ENCODE measurements at regions not wholly inside any gene's neighbourhood (a gene's known extent, or its start where the extent isn't known, plus 50 kb on each side); places are given as distances from the start of the nearest gene placed in this dataset.

DNA sequence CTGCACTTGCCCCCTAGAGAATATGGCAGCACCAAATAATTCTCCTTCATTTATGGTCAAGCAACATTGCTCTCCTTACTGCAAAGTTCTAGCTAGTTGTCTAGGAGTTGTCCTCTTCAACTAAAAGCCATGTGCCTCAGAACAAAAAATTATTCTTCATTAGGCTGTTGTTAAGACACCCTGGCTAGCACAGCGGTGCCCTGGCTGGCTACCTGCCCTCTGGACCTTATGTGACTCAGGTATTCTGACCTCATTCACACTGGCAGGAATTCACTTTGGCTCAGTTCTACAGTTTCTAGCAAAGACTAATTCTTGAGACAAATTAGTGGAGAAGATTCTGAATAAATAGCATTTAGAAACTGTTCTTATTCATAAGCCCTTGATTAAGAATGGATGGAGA, 224.4 kb upstream of the KRR1 start:
- Histone ChIP-seq H3K27me3 (ENCODE audit: insufficient read depth, poor library complexity, severe bottlenecking) (no peaks in the 10 kb centered on the region), H3K4me3 (replicated peaks; ENCODE audit: insufficient read depth, low read length) (no peak overlapping the region), H3K27ac (replicated peaks) (no peak overlapping the region)
- no peak for DNase-seq (ENCODE audit: low read depth in 1 of 2, low spot score in 1 of 2)
- TF ChIP-seq SPI1 (IDR thresholded peaks at IDR 0.05; ENCODE audit: borderline replicate concordance, low read depth) (no peak), POLR2AphosphoS5 (IDR thresholded peaks at IDR 0.05; ENCODE audit: low read depth) (no peak), GABPA (IDR thresholded peaks at IDR 0.05; ENCODE audit: low read depth) (no peak)
- TF ChIP-seq, protein P1, sequence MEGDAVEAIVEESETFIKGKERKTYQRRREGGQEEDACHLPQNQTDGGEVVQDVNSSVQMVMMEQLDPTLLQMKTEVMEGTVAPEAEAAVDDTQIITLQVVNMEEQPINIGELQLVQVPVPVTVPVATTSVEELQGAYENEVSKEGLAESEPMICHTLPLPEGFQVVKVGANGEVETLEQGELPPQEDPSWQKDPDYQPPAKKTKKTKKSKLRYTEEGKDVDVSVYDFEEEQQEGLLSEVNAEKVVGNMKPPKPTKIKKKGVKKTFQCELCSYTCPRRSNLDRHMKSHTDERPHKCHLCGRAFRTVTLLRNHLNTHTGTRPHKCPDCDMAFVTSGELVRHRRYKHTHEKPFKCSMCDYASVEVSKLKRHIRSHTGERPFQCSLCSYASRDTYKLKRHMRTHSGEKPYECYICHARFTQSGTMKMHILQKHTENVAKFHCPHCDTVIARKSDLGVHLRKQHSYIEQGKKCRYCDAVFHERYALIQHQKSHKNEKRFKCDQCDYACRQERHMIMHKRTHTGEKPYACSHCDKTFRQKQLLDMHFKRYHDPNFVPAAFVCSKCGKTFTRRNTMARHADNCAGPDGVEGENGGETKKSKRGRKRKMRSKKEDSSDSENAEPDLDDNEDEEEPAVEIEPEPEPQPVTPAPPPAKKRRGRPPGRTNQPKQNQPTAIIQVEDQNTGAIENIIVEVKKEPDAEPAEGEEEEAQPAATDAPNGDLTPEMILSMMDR (IDR thresholded peaks at IDR 0.05; ENCODE audit: insufficient read depth, low read length) = no peak
- TF ChIP-seq, protein P2, sequence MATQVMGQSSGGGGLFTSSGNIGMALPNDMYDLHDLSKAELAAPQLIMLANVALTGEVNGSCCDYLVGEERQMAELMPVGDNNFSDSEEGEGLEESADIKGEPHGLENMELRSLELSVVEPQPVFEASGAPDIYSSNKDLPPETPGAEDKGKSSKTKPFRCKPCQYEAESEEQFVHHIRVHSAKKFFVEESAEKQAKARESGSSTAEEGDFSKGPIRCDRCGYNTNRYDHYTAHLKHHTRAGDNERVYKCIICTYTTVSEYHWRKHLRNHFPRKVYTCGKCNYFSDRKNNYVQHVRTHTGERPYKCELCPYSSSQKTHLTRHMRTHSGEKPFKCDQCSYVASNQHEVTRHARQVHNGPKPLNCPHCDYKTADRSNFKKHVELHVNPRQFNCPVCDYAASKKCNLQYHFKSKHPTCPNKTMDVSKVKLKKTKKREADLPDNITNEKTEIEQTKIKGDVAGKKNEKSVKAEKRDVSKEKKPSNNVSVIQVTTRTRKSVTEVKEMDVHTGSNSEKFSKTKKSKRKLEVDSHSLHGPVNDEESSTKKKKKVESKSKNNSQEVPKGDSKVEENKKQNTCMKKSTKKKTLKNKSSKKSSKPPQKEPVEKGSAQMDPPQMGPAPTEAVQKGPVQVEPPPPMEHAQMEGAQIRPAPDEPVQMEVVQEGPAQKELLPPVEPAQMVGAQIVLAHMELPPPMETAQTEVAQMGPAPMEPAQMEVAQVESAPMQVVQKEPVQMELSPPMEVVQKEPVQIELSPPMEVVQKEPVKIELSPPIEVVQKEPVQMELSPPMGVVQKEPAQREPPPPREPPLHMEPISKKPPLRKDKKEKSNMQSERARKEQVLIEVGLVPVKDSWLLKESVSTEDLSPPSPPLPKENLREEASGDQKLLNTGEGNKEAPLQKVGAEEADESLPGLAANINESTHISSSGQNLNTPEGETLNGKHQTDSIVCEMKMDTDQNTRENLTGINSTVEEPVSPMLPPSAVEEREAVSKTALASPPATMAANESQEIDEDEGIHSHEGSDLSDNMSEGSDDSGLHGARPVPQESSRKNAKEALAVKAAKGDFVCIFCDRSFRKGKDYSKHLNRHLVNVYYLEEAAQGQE (IDR thresholded peaks at IDR 0.05; ENCODE audit: insufficient replicate concordance, low read depth) = no peak

DNA sequence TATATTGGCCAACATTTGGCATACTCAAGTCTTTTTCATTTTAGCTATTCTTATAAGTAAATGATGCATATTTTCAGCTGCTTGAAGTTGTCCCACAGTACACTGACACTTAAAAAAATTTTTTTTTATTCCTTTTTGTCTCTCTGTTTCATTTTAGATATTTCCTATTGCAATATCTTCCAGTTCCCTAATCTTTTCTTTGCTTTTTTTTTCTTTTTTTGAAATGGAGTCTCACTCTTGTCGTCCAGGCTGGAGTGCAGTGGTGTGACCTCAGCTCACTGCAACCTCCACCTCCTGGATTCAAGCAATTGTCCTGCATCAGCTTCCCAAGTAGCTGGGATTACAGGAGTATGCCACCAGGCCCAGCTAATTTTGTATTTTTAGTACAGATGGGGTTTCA, 217.4 kb upstream of the KRR1 start:
- Histone ChIP-seq H3K27ac (replicated peaks) (no peak overlapping the region), H3K4me3 (replicated peaks; ENCODE audit: insufficient read depth, low read length) (no peak overlapping the region), H3K27me3 (ENCODE audit: insufficient read depth, poor library complexity, severe bottlenecking) (no peaks in the 10 kb centered on the region)
- DNase-seq (ENCODE audit: low read depth in 1 of 2, low spot score in 1 of 2) = no peak
- no peak for TF ChIP-seq POLR2AphosphoS5 (IDR thresholded peaks at IDR 0.05; ENCODE audit: low read depth)
- no peak for TF ChIP-seq SPI1 (IDR thresholded peaks at IDR 0.05; ENCODE audit: borderline replicate concordance, low read depth)
- no peak for TF ChIP-seq GABPA (IDR thresholded peaks at IDR 0.05; ENCODE audit: low read depth)
- TF ChIP-seq, protein P2 (IDR thresholded peaks at IDR 0.05; ENCODE audit: insufficient replicate concordance, low read depth) = no peak
- TF ChIP-seq, protein P1 (IDR thresholded peaks at IDR 0.05; ENCODE audit: insufficient read depth, low read length) = no peak

DNA sequence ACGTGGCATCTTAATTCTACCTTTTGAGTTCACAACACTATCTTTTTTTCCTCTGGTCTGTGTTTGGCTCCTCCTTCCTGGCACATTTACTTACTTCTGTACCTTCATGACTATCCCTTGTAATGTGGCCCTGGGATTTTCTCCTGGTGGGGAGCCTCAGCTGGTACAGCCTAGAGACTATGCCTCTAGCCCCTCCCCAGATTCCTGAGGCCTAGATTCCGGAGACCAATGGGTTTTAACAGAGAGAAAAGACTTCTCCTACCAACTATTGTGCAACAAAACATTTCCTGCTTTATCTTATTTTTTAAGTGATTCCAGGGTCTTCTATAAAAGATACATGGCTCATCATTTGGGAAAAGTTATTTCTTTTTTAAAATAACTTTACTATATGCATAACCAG, 216.2 kb upstream of the KRR1 start:
- no peak for DNase-seq (ENCODE audit: low read depth in 1 of 2, low spot score in 1 of 2)
- TF ChIP-seq POLR2AphosphoS5 (IDR thresholded peaks at IDR 0.05; ENCODE audit: low read depth) (no peak), GABPA (IDR thresholded peaks at IDR 0.05; ENCODE audit: low read depth) (no peak), SPI1 (IDR thresholded peaks at IDR 0.05; ENCODE audit: borderline replicate concordance, low read depth) (no peak)
- TF ChIP-seq, protein P1 (IDR thresholded peaks at IDR 0.05; ENCODE audit: insufficient read depth, low read length) = no peak
- TF ChIP-seq, protein P2 (IDR thresholded peaks at IDR 0.05; ENCODE audit: insufficient replicate concordance, low read depth) = no peak
- H3K4me3 ChIP-seq (replicated peaks; ENCODE audit: insufficient read depth, low read length) = no peak overlapping the region
- no peaks in the 10 kb centered on the region for H3K27me3 ChIP-seq (ENCODE audit: insufficient read depth, poor library complexity, severe bottlenecking)
- no peak overlapping the region for H3K27ac ChIP-seq (replicated peaks)
